Astrocyte (in vitro differentiated cells and primary cell): ENCODE measurements at regions not wholly inside any gene's neighbourhood (a gene's known extent, or its start where the extent isn't known, plus 50 kb on each side); places are given as distances from the start of the nearest gene placed in this dataset.

Source experiments
- DNase-seq: peaks from one replicate; pipeline ENCODE4 v3.0.0-alpha.2; 2010; ENCODE audit warnings: low read depth
- FAIRE-seq: peaks from 2 replicates; lab custom pipeline; 2011; peaks lifted over from hg19 to GRCh38; lab: Jason Lieb, UNC
- H2AFZ ChIP-seq: 2 replicates; pipeline ENCODE4 v1.6.0; 2012; ENCODE audit warnings: low read depth, low read length, inconsistent platforms
- H3K27ac ChIP-seq: 2 replicates; pipeline ENCODE4 v1.5.1; 2011; ENCODE audit warnings: low read depth, low read length, inconsistent platforms
- H3K27me3 ChIP-seq: 2 replicates; pipeline ENCODE4 v1.6.0; 2011; ENCODE audit warnings: low read length, inconsistent platforms; ENCODE audit not compliant: insufficient read depth
- H3K36me3 ChIP-seq: 2 replicates; pipeline ENCODE4 v1.5.1; 2011; ENCODE audit warnings: low read length, inconsistent platforms; ENCODE audit not compliant: insufficient read depth
- H3K4me1 ChIP-seq: 2 replicates; pipeline ENCODE4 v1.5.1; 2011; ENCODE audit warnings: low read length, inconsistent platforms; ENCODE audit not compliant: insufficient read depth
- H3K4me2 ChIP-seq: 2 replicates; pipeline ENCODE4 v1.6.0; 2012; ENCODE audit warnings: low read length, inconsistent platforms
- H3K4me3 ChIP-seq: 2 replicates; pipeline ENCODE4 v1.5.1; 2011; ENCODE audit warnings: low read depth, mild to moderate bottlenecking, low read length, inconsistent platforms; ENCODE audit not compliant: insufficient read depth
- H3K79me2 ChIP-seq: 2 replicates; pipeline ENCODE4 v1.6.0; 2012; ENCODE audit warnings: mild to moderate bottlenecking, low read length, inconsistent platforms; ENCODE audit not compliant: insufficient read depth
- H3K9ac ChIP-seq: 2 replicates; pipeline ENCODE4 v1.6.0; 2012; ENCODE audit warnings: mild to moderate bottlenecking, low read length, inconsistent platforms
- H3K9me3 ChIP-seq: 2 replicates; pipeline ENCODE4 v1.5.1; 2012; ENCODE audit warnings: low read depth, mild to moderate bottlenecking, low read length, inconsistent platforms; ENCODE audit not compliant: insufficient read depth
- H4K20me1 ChIP-seq: 2 replicates; pipeline ENCODE4 v1.6.0; 2012; ENCODE audit warnings: low read length, inconsistent platforms; ENCODE audit not compliant: insufficient read depth
- H3K27ac Mint-ChIP-seq: one replicate; pipeline ENCODE4 v1.8.0; 2021; ENCODE audit warnings: mild to moderate bottlenecking, mixed read lengths; ENCODE audit not compliant: unreplicated experiment
- H3K27me3 Mint-ChIP-seq: one replicate; pipeline ENCODE4 v1.8.0; 2021; ENCODE audit warnings: low read depth, mixed read lengths; ENCODE audit not compliant: unreplicated experiment
- H3K36me3 Mint-ChIP-seq: one replicate; pipeline ENCODE4 v1.8.0; 2021; ENCODE audit warnings: low read depth, mixed read lengths; ENCODE audit not compliant: unreplicated experiment
- H3K4me1 Mint-ChIP-seq: one replicate; pipeline ENCODE4 v1.8.0; 2021; ENCODE audit warnings: low read depth, mixed read lengths; ENCODE audit not compliant: unreplicated experiment
- H3K4me3 Mint-ChIP-seq: one replicate; pipeline ENCODE4 v1.8.0; 2021; ENCODE audit warnings: mild to moderate bottlenecking, moderate library complexity, mixed read lengths; ENCODE audit not compliant: unreplicated experiment
- H3K9me3 Mint-ChIP-seq: one replicate; pipeline ENCODE4 v1.8.0; 2021; ENCODE audit warnings: mild to moderate bottlenecking, mixed read lengths; ENCODE audit not compliant: unreplicated experiment
- CTCF ChIP-seq: IDR thresholded peaks from 2 replicates; pipeline ENCODE4 v1.5.1; 2011; ENCODE audit warnings: low read depth, mild to moderate bottlenecking, inconsistent platforms, low read length, moderate library complexity; ENCODE audit not compliant: insufficient read depth
- EZH2 ChIP-seq: IDR thresholded peaks from 2 replicates; pipeline ENCODE4 v1.6.1; 2012; ENCODE audit warnings: mild to moderate bottlenecking, low read length, inconsistent platforms; ENCODE audit not compliant: insufficient read depth

- FAIRE-seq: no peak
- Mint-ChIP-seq H3K9me3 (no peaks in the 10 kb centered on the region), H3K27ac (no peak overlapping the region), H3K4me1 (peaks cover 4% of the 10 kb centered on the region), H3K36me3 (no peaks in the 10 kb centered on the region), H3K4me3 (no peak overlapping the region), H3K27me3 (no peaks in the 10 kb centered on the region)
- Histone ChIP-seq H3K79me2 (no peaks in the 10 kb centered on the region), H3K27ac (no peak overlapping the region), H3K36me3 (no peaks in the 10 kb centered on the region), H3K9ac (no peak overlapping the region), H4K20me1 (no peaks in the 10 kb centered on the region), H3K4me3 (no peak overlapping the region), H3K4me1 (no peaks in the 10 kb centered on the region), H2AFZ (no peak overlapping the region), H3K27me3 (no peaks in the 10 kb centered on the region), H3K4me2 (no peak overlapping the region), H3K9me3 (no peaks in the 10 kb centered on the region)
- no peak for DNase-seq
- no peak for TF ChIP-seq CTCF
- TF ChIP-seq EZH2: no peak
These were observed 1090.3 kb downstream of the HACE1 start for GRCh38 chr6:103769431-103769830.

GRCh38 chr6:103750603-103751002 lies 1109.1 kb downstream of the HACE1 start:
- H4K20me1 ChIP-seq: no peaks in the 10 kb centered on the region
- H3K79me2 ChIP-seq: no peaks in the 10 kb centered on the region
- Mint-ChIP-seq H3K9me3 (no peaks in the 10 kb centered on the region), H3K36me3 (no peaks in the 10 kb centered on the region), H3K4me1 (no peaks in the 10 kb centered on the region), H3K4me3 (no peak overlapping the region), H3K27me3 (no peaks in the 10 kb centered on the region), H3K27ac (no peak overlapping the region)
- no peak overlapping the region for H3K4me2 ChIP-seq
- no peak overlapping the region for H3K4me3 ChIP-seq
- H2AFZ ChIP-seq: no peak overlapping the region
- no peak overlapping the region for H3K27ac ChIP-seq
- H3K27me3 ChIP-seq: no peaks in the 10 kb centered on the region
- FAIRE-seq (no peak), DNase-seq (no peak)
- no peaks in the 10 kb centered on the region for H3K36me3 ChIP-seq
- no peaks in the 10 kb centered on the region for H3K4me1 ChIP-seq
- no peak overlapping the region for H3K9ac ChIP-seq
- TF ChIP-seq EZH2 (no peak), CTCF (no peak)
- H3K9me3 ChIP-seq: no peaks in the 10 kb centered on the region

GRCh38 chr6:103734016-103734415 lies 1125.7 kb downstream of the HACE1 start:
- no peak for FAIRE-seq
- Histone ChIP-seq H3K27me3 (no peaks in the 10 kb centered on the region), H3K9me3 (no peaks in the 10 kb centered on the region), H3K36me3 (no peaks in the 10 kb centered on the region), H3K27ac (no peak overlapping the region), H3K4me1 (no peaks in the 10 kb centered on the region), H3K9ac (no peak overlapping the region), H2AFZ (no peak overlapping the region), H4K20me1 (no peaks in the 10 kb centered on the region), H3K4me2 (no peak overlapping the region), H3K4me3 (no peak overlapping the region), H3K79me2 (no peaks in the 10 kb centered on the region)
- no peaks in the 10 kb centered on the region for H3K27me3 Mint-ChIP-seq
- no peaks in the 10 kb centered on the region for H3K36me3 Mint-ChIP-seq
- H3K9me3 Mint-ChIP-seq: no peaks in the 10 kb centered on the region
- DNase-seq: no peak
- H3K4me1 Mint-ChIP-seq: no peaks in the 10 kb centered on the region
- TF ChIP-seq EZH2: no peak
- TF ChIP-seq CTCF: no peak
- H3K4me3 Mint-ChIP-seq: no peak overlapping the region
- H3K27ac Mint-ChIP-seq: no peak overlapping the region
